ENCODE measurements at regions not wholly inside any gene's neighbourhood (a gene's known extent, or its start where the extent isn't known, plus 50 kb on each side); places are given as distances from the start of the nearest gene placed in this dataset.

GRCh38 chr9:82810915-82811314, 252.0 kb downstream of the RASEF start:
- no peaks in the 10 kb centered on the region for H3K4me1 Mint-ChIP-seq
- no peak overlapping the region for H3K4me3 Mint-ChIP-seq
- no peak for TF ChIP-seq CTCF (conservative IDR thresholded peaks at IDR 0.05)
- peaks cover 2% of the 10 kb centered on the region for H3K9me3 Mint-ChIP-seq
- H3K27me3 Mint-ChIP-seq (ENCODE audit: low read depth), result no peaks in the 10 kb centered on the region
- H3K27ac Mint-ChIP-seq (ENCODE audit: unreplicated experiment), result no peak overlapping the region
- no peaks in the 10 kb centered on the region for H3K36me3 Mint-ChIP-seq (ENCODE audit: low read depth)
- DNase-seq (ENCODE audit: low read depth, low spot score), result no peak

DNA sequence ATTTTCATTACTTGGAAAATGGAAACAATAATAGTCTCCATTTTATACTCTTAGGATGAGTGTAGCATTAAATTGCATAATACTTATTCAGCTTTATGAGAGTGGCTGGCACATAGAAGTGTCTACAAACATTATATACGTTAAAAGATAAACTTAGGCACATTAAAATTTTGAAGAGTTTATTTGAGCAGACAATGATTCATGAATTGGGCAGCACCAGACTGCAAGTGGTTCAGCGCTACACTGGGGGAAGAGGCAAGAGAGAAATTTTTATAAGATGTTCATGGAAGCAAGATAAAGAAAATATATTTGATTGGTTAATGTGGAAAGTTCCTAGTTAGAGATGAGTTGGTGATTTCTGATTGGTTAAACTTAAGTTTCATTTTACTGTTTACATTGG, 243.7 kb downstream of the RASEF start:
- no peak for TF ChIP-seq CTCF (conservative IDR thresholded peaks at IDR 0.05)
- peaks cover 7% of the 10 kb centered on the region for H3K9me3 Mint-ChIP-seq
- no peak overlapping the region for H3K27ac Mint-ChIP-seq (ENCODE audit: unreplicated experiment)
- no peak for DNase-seq (ENCODE audit: low read depth, low spot score)
- no peak overlapping the region for H3K4me3 Mint-ChIP-seq
- peaks cover 2% of the 10 kb centered on the region for H3K36me3 Mint-ChIP-seq (ENCODE audit: low read depth)
- no peaks in the 10 kb centered on the region for H3K27me3 Mint-ChIP-seq (ENCODE audit: low read depth)
- peaks cover 9% of the 10 kb centered on the region for H3K4me1 Mint-ChIP-seq

DNA sequence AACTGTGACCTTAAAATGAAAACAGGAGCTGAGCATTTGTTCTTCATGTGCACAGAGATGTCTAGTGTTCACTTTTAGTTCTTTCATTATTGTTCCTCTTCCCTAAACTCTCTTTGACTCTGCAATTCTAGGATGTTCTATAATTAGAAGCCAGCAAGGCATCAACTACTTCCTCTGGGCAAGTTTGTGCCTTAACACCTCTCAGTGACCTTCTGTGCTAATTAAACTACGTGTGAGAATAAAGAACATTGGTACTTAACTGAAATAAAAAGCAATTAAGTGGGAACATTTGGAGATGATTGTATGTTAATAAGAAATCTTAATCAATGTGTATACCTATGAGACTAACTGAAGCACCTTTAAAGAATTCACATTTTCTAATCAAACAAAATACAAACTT, 242.8 kb downstream of the RASEF start:
- DNase-seq (ENCODE audit: low read depth, low spot score), result no peak
- peaks cover 2% of the 10 kb centered on the region for H3K36me3 Mint-ChIP-seq (ENCODE audit: low read depth)
- TF ChIP-seq CTCF (conservative IDR thresholded peaks at IDR 0.05), result no peak
- H3K27me3 Mint-ChIP-seq (ENCODE audit: low read depth), result no peaks in the 10 kb centered on the region
- no peak overlapping the region for H3K4me3 Mint-ChIP-seq
- H3K27ac Mint-ChIP-seq (ENCODE audit: unreplicated experiment), result peak overlapping the region; percentile 40
- peaks cover 9% of the 10 kb centered on the region for H3K4me1 Mint-ChIP-seq
- H3K9me3 Mint-ChIP-seq, result peaks cover 7% of the 10 kb centered on the region

DNA sequence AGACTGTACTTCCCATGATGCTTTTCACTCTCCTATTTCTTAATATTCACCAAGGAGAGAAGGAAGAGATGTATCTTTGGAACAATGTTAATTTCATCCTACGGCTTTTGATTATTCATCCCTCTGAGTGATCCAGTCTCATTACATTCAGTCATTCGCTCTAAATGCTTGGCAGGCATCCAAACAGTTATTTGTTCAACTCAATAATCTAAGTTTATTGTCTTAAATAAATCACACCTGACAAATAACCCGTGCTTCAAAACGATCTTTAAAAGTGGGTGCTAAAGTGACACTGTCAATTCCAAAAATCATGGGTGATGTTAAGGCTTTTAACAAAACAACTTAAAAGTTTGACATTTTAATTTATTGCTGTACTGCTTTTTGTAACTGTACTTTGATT, 233.1 kb downstream of the RASEF start:
- H3K4me1 Mint-ChIP-seq, result no peaks in the 10 kb centered on the region
- peaks cover 3% of the 10 kb centered on the region for H3K9me3 Mint-ChIP-seq
- no peak overlapping the region for H3K4me3 Mint-ChIP-seq
- TF ChIP-seq CTCF (conservative IDR thresholded peaks at IDR 0.05), result no peak
- no peaks in the 10 kb centered on the region for H3K27me3 Mint-ChIP-seq (ENCODE audit: low read depth)
- H3K27ac Mint-ChIP-seq (ENCODE audit: unreplicated experiment), result no peak overlapping the region
- no peak for DNase-seq (ENCODE audit: low read depth, low spot score)
- H3K36me3 Mint-ChIP-seq (ENCODE audit: low read depth), result no peaks in the 10 kb centered on the region

- H3K27me3 Mint-ChIP-seq (ENCODE audit: low read depth), result no peaks in the 10 kb centered on the region
- TF ChIP-seq CTCF (conservative IDR thresholded peaks at IDR 0.05), result no peak
- peaks cover 2% of the 10 kb centered on the region for H3K36me3 Mint-ChIP-seq (ENCODE audit: low read depth)
- no peaks in the 10 kb centered on the region for H3K4me1 Mint-ChIP-seq
- H3K9me3 Mint-ChIP-seq, result peaks cover 11% of the 10 kb centered on the region
- H3K27ac Mint-ChIP-seq (ENCODE audit: unreplicated experiment), result no peak overlapping the region
- H3K4me3 Mint-ChIP-seq, result no peak overlapping the region
- no peak for DNase-seq (ENCODE audit: low read depth, low spot score)
Observed at GRCh38 chr9:82865524-82865923, 197.4 kb downstream of the RASEF start.

Data from neural crest cell (in vitro differentiated cells).